Duodenal mucosa (tissue), 2 donors: ENCODE measurements at regions not wholly inside any gene's neighbourhood (a gene's known extent, or its start where the extent isn't known, plus 50 kb on each side); places are given as distances from the start of the nearest gene placed in this dataset.

Experiments
- H3K27ac ChIP-seq: one replicate; pipeline ENCODE4 v1.7.0; 2013; ENCODE audit warnings: low read depth, low read length
- H3K27me3 ChIP-seq, 2 donors: one replicate each; pipeline ENCODE4 v1.7.0; 2013; ENCODE audit warnings: low read length in 2 of 2, control low read depth in 1 of 2; ENCODE audit not compliant: insufficient read depth in 2 of 2, control insufficient read depth in 1 of 2
- H3K36me3 ChIP-seq, 2 donors: one replicate each; pipeline ENCODE4 v1.7.0; 2013; ENCODE audit warnings: low read length in 2 of 2, control low read depth in 1 of 2; ENCODE audit not compliant: insufficient read depth in 2 of 2, control insufficient read depth in 1 of 2
- H3K4me1 ChIP-seq, 2 donors: one replicate each; pipeline ENCODE4 v1.7.0; 2013; ENCODE audit warnings: low read length in 2 of 2, control low read depth in 1 of 2; ENCODE audit not compliant: insufficient read depth in 2 of 2, control insufficient read depth in 1 of 2
- H3K4me3 ChIP-seq, 2 donors: one replicate each; pipeline ENCODE4 v1.7.0; 2013; ENCODE audit warnings: low read length in 2 of 2, low read depth in 1 of 2
- H3K9ac ChIP-seq, 2 donors: one replicate each; pipeline ENCODE4 v1.7.0; 2013; ENCODE audit warnings: low read length in 2 of 2, low read depth in 1 of 2
- H3K9me3 ChIP-seq, 2 donors: one replicate each; pipeline ENCODE4 v1.7.0; 2013; ENCODE audit warnings: low read length in 2 of 2, control low read depth in 1 of 2; ENCODE audit not compliant: control insufficient read depth in 1 of 2

- peaks cover 0 to 3% of the 10 kb centered on the region in 2 donors for H3K27me3 ChIP-seq
- H3K4me3 ChIP-seq, result no peak overlapping the region
- no peak overlapping the region for H3K27ac ChIP-seq
- H3K36me3 ChIP-seq, result no peaks in the 10 kb centered on the region
- H3K9me3 ChIP-seq, result no peaks in the 10 kb centered on the region
- no peak overlapping the region for H3K9ac ChIP-seq
- no peaks in the 10 kb centered on the region for H3K4me1 ChIP-seq
Measured at GRCh38 chr14:61196034-61196433, 85.1 kb downstream of the TMEM30B start.

GRCh38 chr14:61193476-61193875, 87.7 kb downstream of the TMEM30B start:
- Histone ChIP-seq H3K9me3 (no peaks in the 10 kb centered on the region), H3K27ac (no peak overlapping the region), H3K9ac (no peak overlapping the region), H3K4me1 (no peaks in the 10 kb centered on the region), H3K36me3 (no peaks in the 10 kb centered on the region), H3K4me3 (no peak overlapping the region), H3K27me3 (peaks cover 14 to 15% of the 10 kb centered on the region in 2 donors)

GRCh38 chr14:61192989-61193388, 88.1 kb downstream of the TMEM30B start:
- H3K36me3 ChIP-seq, result no peaks in the 10 kb centered on the region

GRCh38 chr14:61191733-61192132, 89.4 kb downstream of the TMEM30B start:
- Histone ChIP-seq H3K9ac (no peak overlapping the region), H3K4me1 (no peaks in the 10 kb centered on the region), H3K27ac (no peak overlapping the region), H3K27me3 (peaks cover 19 to 28% of the 10 kb centered on the region in 2 donors), H3K36me3 (no peaks in the 10 kb centered on the region), H3K4me3 (no peak overlapping the region), H3K9me3 (no peaks in the 10 kb centered on the region)

More at GRCh38 chr14:61192989-61193388, 88.1 kb downstream of the TMEM30B start:
- Histone ChIP-seq H3K27me3 (peaks cover 12 to 16% of the 10 kb centered on the region in 2 donors), H3K4me1 (no peaks in the 10 kb centered on the region), H3K9ac (no peak overlapping the region), H3K9me3 (no peaks in the 10 kb centered on the region), H3K4me3 (no peak overlapping the region), H3K27ac (no peak overlapping the region)

- no peaks in the 10 kb centered on the region for H3K9me3 ChIP-seq
- no peaks in the 10 kb centered on the region for H3K36me3 ChIP-seq
- H3K4me3 ChIP-seq, result no peak overlapping the region
- H3K4me1 ChIP-seq, result no peaks in the 10 kb centered on the region
- no peak overlapping the region for H3K27ac ChIP-seq
- H3K27me3 ChIP-seq, result peaks cover 20 to 30% of the 10 kb centered on the region in 2 donors
- H3K9ac ChIP-seq, result no peak overlapping the region
Measured at GRCh38 chr14:61190341-61190740, 90.8 kb downstream of the TMEM30B start.

- no peak overlapping the region for H3K9ac ChIP-seq
- no peaks in the 10 kb centered on the region for H3K4me1 ChIP-seq
- H3K27me3 ChIP-seq, result peaks cover 25 to 30% of the 10 kb centered on the region in 2 donors
- no peak overlapping the region for H3K27ac ChIP-seq
- H3K4me3 ChIP-seq, result peak overlapping the region; percentile 43
- H3K9me3 ChIP-seq, result no peaks in the 10 kb centered on the region
- H3K36me3 ChIP-seq, result no peaks in the 10 kb centered on the region
Measured at GRCh38 chr14:61188978-61189808, 91.9 kb downstream of the TMEM30B start.

- H3K27me3 ChIP-seq, result peaks cover 25 to 30% of the 10 kb centered on the region in 2 donors
- H3K4me3 ChIP-seq, result no peak overlapping the region
- H3K36me3 ChIP-seq, result no peaks in the 10 kb centered on the region
- no peaks in the 10 kb centered on the region for H3K9me3 ChIP-seq
- H3K9ac ChIP-seq, result no peak overlapping the region
- H3K27ac ChIP-seq, result no peak overlapping the region
- no peaks in the 10 kb centered on the region for H3K4me1 ChIP-seq
Measured at GRCh38 chr14:61188196-61188595, 92.9 kb downstream of the TMEM30B start.

GRCh38 chr14:61187196-61187905, 93.8 kb downstream of the TMEM30B start:
- no peaks in the 10 kb centered on the region for H3K36me3 ChIP-seq
- no peak overlapping the region for H3K9ac ChIP-seq
- peaks cover 25 to 30% of the 10 kb centered on the region in 2 donors for H3K27me3 ChIP-seq
- no peaks in the 10 kb centered on the region for H3K9me3 ChIP-seq
- H3K27ac ChIP-seq, result no peak overlapping the region
- no peaks in the 10 kb centered on the region for H3K4me1 ChIP-seq
- H3K4me3 ChIP-seq, result no peak overlapping the region

GRCh38 chr14:61186341-61187195, 94.6 kb downstream of the TMEM30B start:
- Histone ChIP-seq H3K9me3 (no peaks in the 10 kb centered on the region), H3K27me3 (peaks cover 25 to 30% of the 10 kb centered on the region in 2 donors), H3K9ac (no peak overlapping the region), H3K27ac (no peak overlapping the region), H3K4me3 (no peak overlapping the region), H3K36me3 (no peaks in the 10 kb centered on the region), H3K4me1 (no peaks in the 10 kb centered on the region)
